Cardiac septum (tissue), 1 donor: ENCODE measurements at regions not wholly inside any gene's neighbourhood (a gene's known extent, or its start where the extent isn't known, plus 50 kb on each side); places are given as distances from the start of the nearest gene placed in this dataset.
"Not testable (repeated sequence)": the region's sequence is repeated elsewhere in the genome, so short reads cannot be mapped to it uniquely, and the experiment has no call there.

ENCODE experiments used
- DNase-seq: peaks from one replicate; pipeline ENCODE4 v3.0.0-alpha.2; 2020; ENCODE audit warnings: low spot score
- intact Hi-C: fragments of 100-400 bp; cut with DNase I; formaldehyde crosslinking; loops from one replicate; pipeline ENCODE4 v1.14.0; 2022
- donor health status: DM: no; HTN: no; CAD: no.

- intact Hi-C loops = no loop called here
- no peak for DNase-seq
Observed at GRCh38 chr4:19167311-19167710, 1084.4 kb upstream of the SLIT2 start.

DNA sequence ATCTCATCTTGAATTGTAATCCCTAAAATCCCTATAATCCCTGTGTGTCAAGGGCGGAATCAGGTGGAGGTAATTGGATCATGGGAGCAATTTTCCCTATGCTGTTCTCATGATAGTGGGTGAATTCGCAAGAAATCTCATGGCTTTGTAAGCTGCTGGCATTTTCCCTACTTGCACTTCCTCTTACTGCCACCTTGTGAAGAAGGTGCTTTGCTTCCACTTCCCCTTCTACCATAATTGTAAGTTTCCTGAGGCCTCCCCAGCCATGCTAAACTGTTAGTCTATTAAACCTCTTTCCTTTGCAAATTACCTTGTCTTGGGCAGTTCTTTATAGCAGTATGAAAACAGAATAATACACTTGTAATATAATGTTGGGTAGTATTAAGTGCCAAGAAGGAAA, 1087.4 kb upstream of the SLIT2 start:
- intact Hi-C loops = no loop called here
- no peak for DNase-seq

- DNase-seq = no peak
- intact Hi-C loops = no loop called here
Observed at GRCh38 chr4:19159874-19160273, 1091.8 kb upstream of the SLIT2 start.

DNA sequence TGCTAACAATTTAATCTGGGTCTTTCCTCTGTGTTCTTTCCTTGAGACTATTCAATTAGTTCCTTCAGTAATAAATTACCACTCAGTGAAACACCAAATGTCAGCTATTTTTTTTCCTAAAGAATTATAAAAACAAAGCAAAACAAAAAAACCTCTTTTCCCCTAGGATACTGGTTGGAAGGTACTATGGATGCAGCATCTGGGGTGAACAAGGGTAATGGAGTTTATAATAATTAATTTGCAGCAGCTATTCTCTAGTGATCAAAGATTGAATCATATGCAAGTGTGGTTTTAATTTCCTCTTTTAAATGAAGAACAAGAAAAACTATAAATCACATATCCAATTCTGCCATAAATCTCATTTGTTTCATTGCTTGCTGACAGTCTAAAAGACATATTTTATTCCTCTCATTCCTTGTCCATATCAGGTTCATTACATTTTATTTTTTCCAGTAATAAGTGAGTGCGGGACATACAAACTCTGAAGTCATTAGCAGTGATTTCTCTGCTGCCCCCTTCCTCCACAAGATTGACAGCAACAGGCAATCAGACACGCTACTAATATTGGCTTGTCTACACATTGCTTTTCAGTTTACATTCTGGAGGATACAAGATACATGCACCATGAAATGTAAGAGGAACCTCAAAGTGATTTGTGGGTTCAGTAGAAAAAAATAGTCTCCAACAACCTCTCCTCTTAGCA, 1093.4 kb upstream of the SLIT2 start:
- intact Hi-C loops = no loop called here
- DNase-seq = no peak

GRCh38 chr4:19156786-19157185, 1094.9 kb upstream of the SLIT2 start:
- intact Hi-C loops = no loop called here
- no peak for DNase-seq

- intact Hi-C loops = no loop called here
- DNase-seq = no peak
Observed at GRCh38 chr4:19155568-19155967, 1096.1 kb upstream of the SLIT2 start.

DNA sequence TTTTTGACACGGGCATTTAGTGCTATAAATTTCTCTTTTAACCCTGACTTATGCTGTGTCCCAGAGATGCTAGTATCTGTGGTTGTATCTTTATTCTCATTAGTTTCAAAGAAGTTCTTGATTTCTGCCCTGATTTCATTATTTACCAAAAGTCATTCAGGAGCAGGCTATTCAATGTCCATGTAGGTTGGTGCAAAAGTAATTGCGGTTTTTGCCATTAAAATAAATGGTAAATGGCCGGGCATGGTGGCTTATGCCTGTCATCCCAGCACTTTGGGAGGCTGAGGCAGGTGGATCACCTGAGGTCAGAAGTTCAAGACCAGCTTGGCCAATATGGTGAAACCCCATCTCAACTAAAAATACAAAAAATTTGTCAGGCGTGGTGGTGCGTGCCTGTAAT, 1097.4 kb upstream of the SLIT2 start:
- intact Hi-C loops, DNase-seq: not testable (repeated sequence)

DNA sequence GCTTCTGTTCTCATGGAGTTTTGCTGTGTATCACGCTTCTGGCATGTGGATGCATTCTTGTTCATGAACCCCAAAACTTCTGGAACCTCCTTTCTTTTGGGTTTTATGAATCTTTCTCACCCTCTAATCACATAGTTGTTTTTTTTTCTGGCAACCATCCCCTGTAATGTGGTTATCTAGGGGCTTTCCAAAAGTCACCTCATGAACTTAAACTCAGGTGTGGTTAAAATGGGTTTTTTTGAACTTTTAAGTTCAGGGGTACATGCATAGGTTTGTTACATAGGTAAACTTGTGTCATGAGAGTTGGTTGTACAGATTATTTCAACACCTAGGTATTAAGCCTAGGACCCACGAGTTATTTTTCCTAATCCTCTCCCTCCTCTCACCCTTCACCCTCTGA, 1099.4 kb upstream of the SLIT2 start:
- DNase-seq = no peak
- intact Hi-C loops = no loop called here

- no peak for DNase-seq
- intact Hi-C loops = no loop called here
Observed at GRCh38 chr4:19151684-19152083, 1100.0 kb upstream of the SLIT2 start.

- intact Hi-C loops = no loop called here
- DNase-seq = no peak
Observed at GRCh38 chr4:19146038-19146437, 1105.7 kb upstream of the SLIT2 start.

DNA sequence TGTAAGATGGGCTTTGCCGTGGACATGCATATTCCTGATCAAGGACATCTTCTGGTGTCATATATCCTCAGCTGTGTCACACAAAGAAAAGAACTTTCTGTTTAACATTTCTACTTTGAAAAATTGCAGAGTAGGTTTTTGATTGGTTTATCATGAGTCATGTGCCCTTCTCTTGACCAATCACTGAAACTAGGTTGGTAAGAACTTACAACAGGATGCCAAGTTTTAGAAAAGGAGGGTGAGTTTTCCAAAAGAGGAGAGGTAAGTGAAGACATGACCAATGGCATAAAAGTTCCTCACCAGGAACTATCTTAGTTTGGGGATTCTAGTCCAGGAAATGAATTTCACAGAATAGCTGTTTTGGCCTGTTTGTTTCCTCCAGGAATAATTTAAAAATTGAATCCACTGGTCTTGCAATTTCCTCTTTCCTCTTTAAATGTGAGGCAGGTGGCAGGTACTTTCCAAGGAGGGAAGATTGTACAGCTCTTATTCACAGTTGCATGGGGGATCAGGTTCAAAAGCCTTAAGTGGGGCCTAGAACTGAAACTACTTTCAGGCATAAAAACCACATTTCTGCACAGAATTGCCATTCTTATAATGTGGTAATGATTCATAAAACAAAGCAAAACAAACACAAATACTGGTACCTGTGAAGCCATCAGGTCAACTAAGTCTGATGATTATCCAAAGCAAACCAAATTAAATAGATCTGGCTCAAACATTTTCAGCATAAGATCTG, 1114.5 kb upstream of the LCORL start:
- no peak for DNase-seq
- intact Hi-C loops = no loop called here

- intact Hi-C loops = no loop called here
- DNase-seq = no peak
Observed at GRCh38 chr4:19134685-19135084, 1113.1 kb upstream of the LCORL start.

- no peak for DNase-seq
- intact Hi-C loops = no loop called here
Observed at GRCh38 chr4:19133315-19133714, 1111.8 kb upstream of the LCORL start.

DNA sequence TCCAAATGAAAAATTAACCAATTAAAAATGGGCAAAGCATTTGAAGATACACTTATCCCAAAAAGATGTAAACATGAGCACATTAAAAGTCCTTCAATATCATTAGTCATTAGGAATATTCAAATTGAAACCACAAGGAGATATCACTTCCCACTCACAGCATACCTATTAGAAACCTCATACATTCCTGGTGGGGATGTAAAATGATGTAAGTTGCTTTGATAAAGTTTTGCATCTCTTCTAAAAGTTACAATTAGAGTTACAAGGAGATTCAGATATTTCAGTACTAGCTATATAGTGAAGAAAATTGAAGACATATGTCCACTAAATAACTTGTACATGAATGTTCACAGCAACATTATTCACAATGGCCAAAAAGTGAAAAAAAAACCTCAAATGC, 1109.3 kb upstream of the LCORL start:
- intact Hi-C loops = no loop called here
- DNase-seq = no peak

DNA sequence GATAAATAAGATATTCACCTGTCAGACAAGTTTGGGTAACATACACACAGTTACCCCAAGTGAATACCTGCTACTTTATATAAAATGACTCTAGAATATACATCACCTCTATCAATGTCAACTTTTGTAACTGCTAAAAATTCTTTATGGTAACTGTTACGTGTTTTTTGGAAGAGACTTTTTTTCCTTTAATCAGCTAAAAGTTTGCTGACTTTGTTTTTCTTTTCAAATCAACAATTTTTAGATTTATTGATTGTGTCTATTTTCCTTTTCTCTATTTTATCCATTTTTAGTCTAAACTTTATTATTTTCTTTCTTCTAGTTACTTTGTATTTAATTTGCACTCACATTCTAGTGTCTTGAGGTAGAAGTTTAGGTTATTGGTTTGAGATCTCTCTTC, 1106.6 kb upstream of the LCORL start:
- DNase-seq = no peak
- intact Hi-C loops = no loop called here

DNA sequence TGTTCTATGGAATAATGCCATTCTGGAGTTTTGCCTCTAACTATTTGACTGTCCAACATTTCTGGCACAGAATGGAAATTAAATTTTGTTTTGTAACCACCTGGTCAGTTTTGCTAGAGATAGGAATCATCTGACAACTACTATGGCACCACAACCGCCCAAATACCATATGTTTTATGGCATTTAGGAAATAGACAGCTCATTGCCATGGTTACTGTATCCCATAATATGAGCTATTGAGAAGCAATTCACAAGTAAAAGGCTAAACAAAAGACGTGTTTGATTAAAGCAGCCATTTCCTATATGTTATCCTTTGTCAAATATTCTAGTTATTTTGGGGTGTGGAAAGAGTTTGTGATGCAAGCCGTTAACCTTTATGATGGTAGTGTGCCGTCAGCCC, 1105.3 kb upstream of the LCORL start:
- intact Hi-C loops = no loop called here
- DNase-seq = no peak

DNA sequence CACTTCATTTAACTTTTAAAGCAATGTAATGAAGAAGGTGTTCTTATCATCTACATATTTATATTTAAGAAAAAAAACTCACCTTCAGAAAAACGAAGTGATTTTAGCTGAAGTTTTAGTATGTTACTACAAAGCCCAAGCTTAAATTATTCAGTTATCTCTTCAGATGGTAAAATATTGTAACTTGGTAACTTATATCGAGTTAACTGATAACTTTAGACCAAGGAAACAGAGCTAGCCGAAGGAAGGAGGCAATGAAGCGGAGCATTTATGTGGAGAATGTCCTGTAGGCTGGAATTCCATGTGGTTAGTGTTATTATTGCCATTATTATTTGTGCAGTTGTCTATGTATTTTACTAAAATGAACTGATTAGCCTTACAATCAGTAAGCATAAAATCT, 1102.1 kb upstream of the LCORL start:
- intact Hi-C loops = no loop called here
- DNase-seq = no peak

- intact Hi-C loops = no loop called here
- DNase-seq = no peak
Observed at GRCh38 chr4:19119904-19120560, 1098.5 kb upstream of the LCORL start.

DNA sequence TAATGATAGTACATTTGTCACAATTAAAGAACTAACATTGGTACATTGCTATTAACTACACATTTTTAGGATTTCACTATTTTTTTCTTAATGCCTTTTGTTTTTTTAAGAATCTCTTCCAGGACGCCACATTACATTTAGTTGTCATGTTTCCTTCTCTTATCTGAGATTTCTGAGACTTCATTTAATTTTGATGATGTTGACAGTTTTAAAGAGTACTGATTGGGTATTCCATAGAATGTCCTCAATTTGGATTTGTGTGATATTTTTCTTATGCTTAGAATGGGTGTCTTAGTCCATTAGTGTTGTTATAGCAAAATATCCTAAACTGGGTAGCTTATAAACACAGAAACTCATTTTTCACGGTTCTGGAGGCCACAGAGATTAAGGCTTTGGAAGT, 1095.5 kb upstream of the LCORL start:
- intact Hi-C loops = no loop called here
- no peak for DNase-seq

DNA sequence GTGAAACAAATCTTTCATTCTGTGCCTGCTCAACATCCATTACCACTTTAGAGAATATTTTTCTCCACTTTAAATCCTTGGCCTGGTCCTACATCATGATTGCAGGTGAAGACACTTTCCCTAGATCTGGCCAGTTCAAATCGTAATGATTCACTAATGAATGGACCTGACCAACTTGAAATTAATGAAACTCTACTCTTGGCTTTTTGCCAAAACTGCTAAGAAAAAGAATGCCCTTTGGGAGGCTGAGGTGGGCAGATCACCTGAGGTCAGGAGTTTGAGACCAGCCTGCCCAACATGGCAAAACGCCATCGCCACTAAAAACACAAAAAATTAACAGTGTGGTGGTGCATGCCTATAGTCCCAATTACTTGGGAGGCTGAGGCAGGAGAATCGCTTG, 1082.6 kb upstream of the LCORL start:
- intact Hi-C loops = no loop called here
- DNase-seq = no peak

DNA sequence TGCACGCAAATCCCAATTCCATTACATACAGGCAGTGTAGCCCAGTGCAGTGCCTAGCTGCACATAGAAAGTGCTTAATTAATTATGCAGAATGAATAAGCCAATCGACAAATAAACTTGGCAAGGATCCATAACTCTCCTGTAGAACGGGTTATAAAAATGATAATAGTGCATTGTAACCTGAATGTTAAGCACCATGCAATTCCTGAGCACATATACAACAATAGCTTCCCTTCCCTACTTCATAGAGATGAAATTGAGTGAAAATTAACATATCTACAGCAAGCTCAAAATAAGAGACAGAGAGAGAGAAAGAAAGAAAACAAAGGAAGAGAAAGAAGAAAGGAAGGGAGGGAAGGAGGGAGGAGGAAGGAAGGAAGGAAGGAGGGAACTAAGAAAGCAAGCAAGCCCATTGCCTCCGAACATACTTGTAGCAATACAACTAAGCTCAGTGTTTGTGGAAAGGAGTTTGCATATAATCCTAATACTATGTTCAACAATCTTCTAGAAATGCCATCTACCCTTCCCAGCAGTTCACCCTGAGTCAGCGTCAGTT, 1074.0 kb upstream of the LCORL start:
- intact Hi-C loops = no loop called here
- no peak for DNase-seq
